Hematopoietic multipotent progenitor cell treated with erythropoietin and hydrocortisone succinate and interleukin-3 and kit ligand, for 8 days (in vitro differentiated cells): ENCODE measurements at regions not wholly inside any gene's neighbourhood (a gene's known extent, or its start where the extent isn't known, plus 50 kb on each side); places are given as distances from the start of the nearest gene placed in this dataset.
"Not testable (repeated sequence)": the region's sequence is repeated elsewhere in the genome, so short reads cannot be mapped to it uniquely, and the experiment has no call there.

ENCODE experiments used
- DNase-seq: peaks from one replicate; pipeline ENCODE4 v3.0.0-alpha.2; 2015

- no peak for DNase-seq
Observed at GRCh38 chr13:54004026-54004699, 975.5 kb downstream of the OLFM4 start.

DNA sequence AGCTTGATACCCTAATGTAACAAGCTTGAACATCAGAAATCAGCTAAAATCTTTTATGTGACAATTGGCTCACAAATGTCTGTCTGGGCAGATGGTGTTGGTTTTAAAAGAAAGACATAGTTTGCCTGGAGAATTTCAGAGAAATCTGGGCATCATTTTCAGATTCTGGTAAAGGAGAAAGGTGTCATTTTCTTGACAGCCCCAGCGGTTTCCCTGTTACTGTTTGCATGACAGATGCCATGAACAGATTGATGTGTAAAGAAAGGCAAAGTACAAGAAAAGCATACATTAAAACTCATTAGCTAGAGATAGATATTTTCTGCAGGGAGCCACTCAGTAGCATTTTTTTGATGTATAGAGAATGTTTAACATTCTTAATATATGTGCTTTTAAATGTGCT, 987.9 kb downstream of the OLFM4 start:
- no peak for DNase-seq

GRCh38 chr13:54018485-54018884, 989.9 kb downstream of the OLFM4 start:
- DNase-seq = no peak

DNA sequence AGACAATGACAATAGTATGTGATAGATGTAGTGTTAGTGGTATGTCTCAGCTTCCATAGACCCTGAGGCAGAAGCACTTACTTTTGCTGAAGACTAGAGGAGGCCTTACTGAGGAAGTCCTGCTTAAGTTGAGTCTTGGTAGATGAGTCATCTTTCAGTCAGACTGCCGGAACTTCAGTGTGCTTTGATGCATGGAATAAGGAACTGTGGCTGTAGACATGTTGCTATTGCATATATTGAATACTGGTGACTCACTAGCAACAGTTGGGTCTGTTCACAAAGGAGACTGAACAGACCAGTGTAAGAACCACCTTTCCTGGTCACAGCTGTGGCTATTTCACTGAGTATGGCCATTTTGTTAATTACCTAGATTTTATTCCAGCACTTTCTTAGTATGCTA, 1000.6 kb downstream of the OLFM4 start:
- no peak for DNase-seq

DNA sequence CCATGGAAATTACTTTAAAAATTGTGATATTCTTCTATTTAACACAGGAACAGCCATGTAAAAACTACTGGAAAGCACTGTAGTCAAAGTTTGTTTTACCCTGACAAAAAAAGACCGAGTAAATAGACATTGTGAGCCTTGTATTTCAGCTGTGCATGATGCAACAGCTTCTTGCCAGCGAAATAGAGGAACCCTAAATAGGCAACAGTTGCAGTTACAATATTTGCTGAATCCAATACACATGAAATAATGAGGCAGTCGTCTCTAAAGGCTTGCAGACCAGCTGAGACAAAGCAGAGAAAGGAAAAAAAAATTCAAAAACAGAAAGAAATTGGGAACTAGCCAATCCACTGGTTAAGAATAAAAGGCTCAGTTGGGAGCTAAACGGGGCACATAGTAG, 1001.1 kb downstream of the OLFM4 start:
- no peak for DNase-seq

DNA sequence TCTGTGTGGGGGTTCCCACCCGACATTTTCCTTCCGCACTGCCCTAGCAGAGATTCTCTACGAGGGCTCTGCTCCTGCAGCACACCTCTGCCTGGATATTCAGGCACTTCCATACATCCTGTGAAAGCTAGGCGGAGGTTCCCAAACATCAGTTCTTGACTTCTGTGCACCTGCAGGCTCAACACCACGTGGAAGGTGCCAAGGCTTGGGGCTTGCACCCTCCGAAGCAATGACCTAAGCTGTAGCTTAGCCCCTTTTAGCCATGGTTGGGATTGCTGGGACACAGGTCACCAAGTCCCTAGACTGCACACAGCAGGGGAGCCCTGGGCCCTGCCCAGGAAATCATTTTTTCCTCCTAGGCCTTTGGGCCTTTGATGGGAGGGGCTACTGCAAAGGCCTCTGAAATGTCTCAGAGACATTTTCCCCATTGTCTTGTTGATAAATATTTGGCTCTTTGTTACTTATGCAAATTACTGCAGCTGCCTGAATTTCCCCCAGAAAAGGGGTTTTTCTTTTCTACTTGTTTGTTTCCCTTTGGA, 1004.8 kb downstream of the OLFM4 start:
- DNase-seq = no peak

DNA sequence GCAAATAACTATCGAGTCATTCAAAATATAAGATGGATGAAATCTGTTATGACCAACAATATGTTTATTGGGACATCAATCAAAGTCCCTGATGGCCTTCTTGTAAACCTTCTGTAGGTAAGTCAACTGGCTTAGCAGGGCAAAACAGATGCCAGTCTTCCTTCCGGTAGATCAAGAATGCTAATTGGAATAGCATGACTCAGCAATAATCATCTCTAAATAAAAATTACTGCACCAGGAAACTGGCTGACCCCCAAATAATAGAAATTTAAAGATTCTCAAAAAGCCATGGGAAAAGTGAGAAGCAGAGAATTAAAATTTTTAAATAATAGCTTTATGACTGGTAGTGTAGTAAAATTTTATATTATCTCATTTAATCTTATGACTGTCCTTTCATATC, 1005.4 kb downstream of the OLFM4 start:
- DNase-seq = no peak

GRCh38 chr13:54057416-54057815, 1028.8 kb downstream of the OLFM4 start:
- DNase-seq = not testable (repeated sequence)

DNA sequence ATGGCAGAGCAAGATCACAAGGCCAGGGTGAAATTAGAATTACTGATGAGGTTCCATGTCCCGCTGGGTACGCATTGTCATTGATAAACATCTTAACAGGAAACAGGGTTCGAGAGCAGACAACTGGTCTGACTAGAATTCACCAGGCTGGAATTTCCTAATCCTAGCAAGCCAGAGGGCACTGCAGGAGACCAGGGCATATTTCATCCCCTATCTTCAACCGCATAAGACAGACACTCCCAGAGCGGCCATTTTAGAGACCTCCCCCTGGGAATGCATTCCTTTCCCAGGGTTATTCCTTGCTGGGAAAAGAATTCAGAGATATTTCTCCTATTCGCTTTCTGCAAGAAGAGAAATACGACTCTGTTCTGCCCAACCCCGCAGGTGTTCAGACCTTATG, 1041.3 kb downstream of the OLFM4 start:
- DNase-seq = not testable (repeated sequence)

DNA sequence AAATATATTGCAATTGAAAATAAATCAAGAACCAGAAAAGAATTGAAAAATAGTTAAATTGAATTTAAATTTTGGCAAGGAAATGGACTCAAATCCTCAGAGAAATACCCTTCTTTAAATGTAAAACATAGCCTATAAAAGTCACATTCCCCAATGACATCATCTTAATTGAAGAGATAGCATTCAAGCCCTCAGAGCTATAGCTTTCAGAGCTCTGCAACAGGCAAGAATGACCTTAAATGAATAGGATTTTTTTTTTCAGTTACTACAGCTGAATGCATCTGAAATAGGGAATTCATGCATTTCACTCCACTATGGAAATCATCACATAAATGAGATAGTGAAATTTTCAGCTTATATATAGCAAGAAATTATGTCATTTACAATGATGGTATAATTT, 1049.0 kb downstream of the OLFM4 start:
- DNase-seq = no peak

GRCh38 chr13:54078271-54078870, 1049.8 kb downstream of the OLFM4 start:
- DNase-seq = no peak

- not testable (repeated sequence) for DNase-seq
Observed at GRCh38 chr13:54082309-54082708, 1053.7 kb downstream of the OLFM4 start.

DNA sequence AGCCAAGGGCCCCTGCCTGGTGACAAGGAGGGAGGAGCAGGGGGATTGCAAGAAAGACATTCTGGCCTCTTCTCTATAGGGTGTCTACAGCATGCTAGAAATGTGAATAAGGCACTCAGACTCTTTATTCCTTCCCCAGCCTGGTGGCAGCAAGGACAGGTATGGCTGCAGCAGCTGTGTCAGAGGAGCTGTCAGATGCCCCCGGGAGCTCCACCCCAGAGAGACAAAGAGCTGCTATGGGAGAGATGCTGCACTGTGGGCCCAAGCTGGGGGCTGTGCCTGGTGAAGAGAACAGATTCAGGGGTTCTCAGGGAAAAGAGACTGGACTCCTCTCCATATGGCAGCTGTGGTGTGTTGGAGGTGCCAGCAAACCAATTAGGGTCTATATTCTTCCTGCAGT, 1063.3 kb downstream of the OLFM4 start:
- no peak for DNase-seq

GRCh38 chr13:54092686-54093085, 1064.1 kb downstream of the OLFM4 start:
- DNase-seq = no peak

DNA sequence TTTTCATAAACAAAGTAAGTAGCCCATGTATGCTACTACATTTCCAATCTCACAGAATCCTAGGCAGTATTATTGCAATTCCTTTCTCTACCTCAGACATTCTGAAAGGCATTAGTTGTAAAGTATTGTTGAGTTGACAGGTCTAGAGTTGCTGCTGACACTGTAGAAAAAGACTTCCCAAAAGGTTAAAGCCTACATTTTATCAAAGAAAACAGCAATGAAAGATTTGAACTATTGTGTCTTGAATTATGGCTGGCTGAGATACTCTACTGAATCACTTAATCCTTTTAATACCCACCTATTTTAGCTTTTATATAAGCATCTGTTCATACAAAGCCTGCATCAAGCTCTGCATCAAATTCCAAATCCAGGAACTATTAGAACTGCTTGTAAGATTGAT, 1082.0 kb downstream of the OLFM4 start:
- DNase-seq = no peak

DNA sequence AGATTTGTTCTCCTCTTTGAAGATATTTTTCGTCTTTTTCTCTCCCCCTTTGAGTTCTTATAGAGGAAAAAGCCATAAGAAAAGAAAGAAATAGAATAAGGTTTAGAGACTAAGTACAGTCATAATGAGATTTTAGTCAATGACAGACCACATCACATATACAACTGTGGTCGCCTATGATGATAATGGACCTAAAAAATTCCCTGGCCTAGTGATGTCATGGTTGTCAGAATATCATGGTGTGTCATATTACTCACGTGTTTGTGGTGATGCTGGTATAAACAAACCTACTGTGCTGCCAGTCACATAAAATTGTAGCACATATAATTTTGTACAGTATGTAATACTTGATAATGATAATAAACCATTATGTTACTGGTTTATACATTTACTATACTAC, 1096.1 kb downstream of the OLFM4 start:
- DNase-seq = no peak

DNA sequence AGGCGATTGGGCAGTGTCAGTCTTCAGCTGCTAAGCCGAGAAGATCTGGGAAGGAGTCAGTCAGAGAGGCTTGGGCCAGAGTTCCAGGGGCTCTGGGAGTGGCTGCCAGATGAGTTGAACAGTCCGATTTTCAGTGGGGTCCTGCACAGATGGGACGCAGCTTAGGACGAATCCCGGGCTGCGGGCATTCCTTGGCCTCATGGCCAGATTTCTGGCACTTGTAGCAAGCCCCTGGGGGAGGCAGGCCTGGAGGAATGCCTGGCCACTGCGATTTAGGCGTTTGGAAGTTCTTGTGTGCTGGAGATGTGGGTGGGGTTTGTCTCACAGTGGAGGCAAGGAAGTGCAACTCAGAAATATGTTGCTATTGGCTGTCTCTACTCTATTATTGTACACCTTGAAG, 1102.3 kb downstream of the OLFM4 start:
- not testable (repeated sequence) for DNase-seq

DNA sequence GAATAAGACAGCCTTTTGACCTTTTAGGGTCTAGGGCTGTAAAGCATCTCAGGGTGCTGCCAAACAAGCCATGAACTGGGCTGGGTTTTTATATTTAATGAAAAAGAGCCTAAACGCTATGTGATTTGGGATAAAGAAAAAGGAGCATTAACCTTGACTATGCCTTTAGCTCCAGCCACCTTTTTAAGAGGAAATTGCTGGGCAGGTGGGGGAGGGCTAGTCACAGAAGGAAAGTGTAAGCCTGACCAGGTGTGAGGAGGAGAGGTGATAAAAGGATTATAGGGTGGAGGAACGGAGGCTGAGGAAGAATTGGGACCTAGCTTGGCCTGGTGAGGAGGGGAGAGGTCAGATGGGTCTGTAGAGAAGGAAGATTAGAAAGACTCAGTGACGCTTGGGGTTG, 1102.8 kb downstream of the OLFM4 start:
- not testable (repeated sequence) for DNase-seq

DNA sequence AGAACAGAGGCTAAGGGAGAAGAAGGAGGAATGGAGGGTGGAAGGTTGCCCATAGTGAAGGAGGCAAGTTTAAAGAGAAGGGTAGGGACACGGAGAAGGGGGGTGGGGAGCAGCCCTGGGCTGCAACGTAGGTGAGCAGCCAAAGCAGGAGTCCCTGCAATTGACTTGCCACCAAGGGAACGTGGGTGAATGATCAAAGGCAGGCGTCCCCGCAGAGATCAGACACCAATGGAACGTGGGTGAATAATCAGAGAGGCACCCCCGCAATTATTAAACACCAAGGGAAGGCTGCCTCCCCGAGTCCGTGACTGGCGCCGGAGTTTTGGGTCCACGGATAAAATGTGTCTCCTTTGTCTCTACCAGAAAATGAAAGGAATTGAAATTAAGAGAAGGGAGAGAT, 1103.5 kb downstream of the OLFM4 start:
- not testable (repeated sequence) for DNase-seq

GRCh38 chr13:54132720-54133119, 1104.1 kb downstream of the OLFM4 start:
- DNase-seq = not testable (repeated sequence)

- no peak for DNase-seq
Observed at GRCh38 chr13:54133746-54134145, 1105.1 kb downstream of the OLFM4 start.

DNA sequence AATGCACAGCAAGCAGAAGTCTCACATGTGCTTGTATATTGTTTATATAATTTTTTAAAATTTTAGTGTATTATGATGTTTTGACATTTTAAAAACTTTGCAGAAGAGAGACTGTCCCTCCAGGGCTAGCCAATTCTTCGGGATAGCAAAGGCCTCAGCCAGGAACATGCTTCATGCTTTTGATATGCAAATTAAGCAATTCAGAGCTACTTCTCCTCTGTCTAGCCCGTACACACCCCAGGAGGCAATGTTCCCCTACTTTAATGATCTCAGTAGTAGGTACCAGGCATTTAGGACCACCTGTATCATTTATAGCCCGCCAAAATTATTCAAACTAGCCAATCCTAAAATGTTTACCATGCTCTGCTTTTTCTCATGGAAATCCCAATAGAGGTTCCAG, 1116.2 kb downstream of the OLFM4 start:
- no peak for DNase-seq

GRCh38 chr13:54150851-54151250, 1122.2 kb downstream of the OLFM4 start:
- no peak for DNase-seq

GRCh38 chr13:54162069-54162468, 1133.5 kb downstream of the OLFM4 start:
- no peak for DNase-seq
